ENCODE measurements at regions not wholly inside any gene's neighbourhood (a gene's known extent, or its start where the extent isn't known, plus 50 kb on each side); places are given as distances from the start of the nearest gene placed in this dataset.
A peak's percentile ranks its signal among the peaks of the same experiment; 100 is the strongest.

DNA sequence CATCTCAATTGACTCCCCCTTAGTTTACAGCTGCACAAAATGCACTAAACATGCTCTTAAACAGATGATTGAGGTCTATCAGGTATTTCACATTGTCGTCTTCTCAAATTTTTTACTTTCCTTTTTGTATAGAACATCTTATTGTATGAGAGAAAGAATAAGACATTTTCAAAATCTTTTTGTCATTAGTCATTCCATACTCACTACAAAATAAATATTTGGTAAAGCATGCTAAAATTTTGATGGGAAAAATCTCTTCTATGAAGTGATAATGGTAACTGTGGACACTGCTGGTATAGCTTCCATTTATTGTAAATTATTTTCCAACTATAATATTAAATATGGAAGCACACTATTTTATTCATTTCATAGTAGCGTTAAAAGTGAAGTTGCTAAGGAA, 185.6 kb upstream of the FSTL5 start:
- Histone ChIP-seq H3K9ac (ENCODE audit: low read length) (no peak overlapping the region), H3K9me3 (ENCODE audit: insufficient read depth, low read length) (no peaks in the 10 kb centered on the region), H2AFZ (ENCODE audit: low read depth, low read length) (0 out of 2 replicates have a peak overlapping the region, but pooled peaks have one; percentile 6), H3K4me3 (ENCODE audit: low read length) (no peak overlapping the region), H3K27me3 (ENCODE audit: low read depth, low read length) (no peaks in the 10 kb centered on the region), H3K4me2 (ENCODE audit: low read length) (no peak overlapping the region), H4K20me1 (ENCODE audit: insufficient read depth, low read length) (no peaks in the 10 kb centered on the region), H3K27ac (ENCODE audit: low read length) (no peak overlapping the region), H3K36me3 (replicated peaks; ENCODE audit: low read depth, low read length) (no peaks in the 10 kb centered on the region), H3K4me1 (ENCODE audit: low read length) (peaks cover 6% of the 10 kb centered on the region; the same call in 1 of the 2 replicates), H3K79me2 (ENCODE audit: low read length) (no peaks in the 10 kb centered on the region)
- no peak for TF ChIP-seq EZH2phosphoT487 (IDR thresholded peaks at IDR 0.05; ENCODE audit: low read depth)
- TF ChIP-seq, protein P1, sequence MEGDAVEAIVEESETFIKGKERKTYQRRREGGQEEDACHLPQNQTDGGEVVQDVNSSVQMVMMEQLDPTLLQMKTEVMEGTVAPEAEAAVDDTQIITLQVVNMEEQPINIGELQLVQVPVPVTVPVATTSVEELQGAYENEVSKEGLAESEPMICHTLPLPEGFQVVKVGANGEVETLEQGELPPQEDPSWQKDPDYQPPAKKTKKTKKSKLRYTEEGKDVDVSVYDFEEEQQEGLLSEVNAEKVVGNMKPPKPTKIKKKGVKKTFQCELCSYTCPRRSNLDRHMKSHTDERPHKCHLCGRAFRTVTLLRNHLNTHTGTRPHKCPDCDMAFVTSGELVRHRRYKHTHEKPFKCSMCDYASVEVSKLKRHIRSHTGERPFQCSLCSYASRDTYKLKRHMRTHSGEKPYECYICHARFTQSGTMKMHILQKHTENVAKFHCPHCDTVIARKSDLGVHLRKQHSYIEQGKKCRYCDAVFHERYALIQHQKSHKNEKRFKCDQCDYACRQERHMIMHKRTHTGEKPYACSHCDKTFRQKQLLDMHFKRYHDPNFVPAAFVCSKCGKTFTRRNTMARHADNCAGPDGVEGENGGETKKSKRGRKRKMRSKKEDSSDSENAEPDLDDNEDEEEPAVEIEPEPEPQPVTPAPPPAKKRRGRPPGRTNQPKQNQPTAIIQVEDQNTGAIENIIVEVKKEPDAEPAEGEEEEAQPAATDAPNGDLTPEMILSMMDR (IDR thresholded peaks at IDR 0.05; ENCODE audit: low read depth, low read length), result no peak

DNA sequence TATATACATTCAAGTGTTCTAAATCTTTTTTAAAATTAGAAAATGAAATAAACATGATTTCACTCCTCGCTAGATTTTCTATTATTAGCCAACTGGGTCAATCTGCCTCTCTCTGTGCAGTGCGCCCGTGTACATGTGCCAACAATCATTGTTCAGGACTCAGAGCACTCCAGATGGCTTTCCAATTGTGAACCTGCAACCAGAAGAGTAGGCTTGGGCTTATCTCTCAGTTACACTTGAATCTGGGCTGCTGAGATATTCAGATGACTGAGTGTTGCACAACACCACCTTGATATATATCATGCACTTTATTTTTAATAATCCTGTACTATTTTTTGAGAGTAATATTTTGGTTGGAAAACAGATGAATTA, 184.0 kb upstream of the FSTL5 start:
- Histone ChIP-seq H3K9me3 (ENCODE audit: insufficient read depth, low read length) (no peaks in the 10 kb centered on the region), H3K27ac (ENCODE audit: low read length) (no peak overlapping the region), H3K36me3 (replicated peaks; ENCODE audit: low read depth, low read length) (no peaks in the 10 kb centered on the region), H3K79me2 (ENCODE audit: low read length) (no peaks in the 10 kb centered on the region), H4K20me1 (ENCODE audit: insufficient read depth, low read length) (no peaks in the 10 kb centered on the region), H3K4me3 (ENCODE audit: low read length) (no peak overlapping the region), H3K4me2 (ENCODE audit: low read length) (no peak overlapping the region), H3K9ac (ENCODE audit: low read length) (no peak overlapping the region), H3K27me3 (ENCODE audit: low read depth, low read length) (no peaks in the 10 kb centered on the region), H2AFZ (ENCODE audit: low read depth, low read length) (no peak overlapping the region), H3K4me1 (ENCODE audit: low read length) (peaks cover 6% of the 10 kb centered on the region; the same call in 1 of the 2 replicates)
- TF ChIP-seq, protein P1 (IDR thresholded peaks at IDR 0.05; ENCODE audit: low read depth, low read length), result no peak
- TF ChIP-seq EZH2phosphoT487 (IDR thresholded peaks at IDR 0.05; ENCODE audit: low read depth), result no peak

GRCh38 chr4:162347156-162347841, 183.5 kb upstream of the FSTL5 start:
- Histone ChIP-seq H4K20me1 (ENCODE audit: insufficient read depth, low read length) (no peaks in the 10 kb centered on the region), H3K36me3 (replicated peaks; ENCODE audit: low read depth, low read length) (no peaks in the 10 kb centered on the region), H3K4me2 (ENCODE audit: low read length) (peak overlapping the region; percentile 9; the same call in 1 of the 2 replicates), H3K27ac (ENCODE audit: low read length) (no peak overlapping the region), H3K9me3 (ENCODE audit: insufficient read depth, low read length) (no peaks in the 10 kb centered on the region), H3K27me3 (ENCODE audit: low read depth, low read length) (no peaks in the 10 kb centered on the region), H3K9ac (ENCODE audit: low read length) (no peak overlapping the region), H3K4me3 (ENCODE audit: low read length) (no peak overlapping the region), H3K79me2 (ENCODE audit: low read length) (no peaks in the 10 kb centered on the region), H2AFZ (ENCODE audit: low read depth, low read length) (no peak overlapping the region; the same call in 1 of the 2 replicates), H3K4me1 (ENCODE audit: low read length) (peaks cover 6% of the 10 kb centered on the region; the same call in 1 of the 2 replicates)
- TF ChIP-seq EZH2phosphoT487 (IDR thresholded peaks at IDR 0.05; ENCODE audit: low read depth), result no peak
- TF ChIP-seq, protein P1 (IDR thresholded peaks at IDR 0.05; ENCODE audit: low read depth, low read length), result no peak

- Histone ChIP-seq H3K4me1 (ENCODE audit: low read length) (peaks cover 6% of the 10 kb centered on the region; the same call in 1 of the 2 replicates), H3K27me3 (ENCODE audit: low read depth, low read length) (no peaks in the 10 kb centered on the region), H3K9me3 (ENCODE audit: insufficient read depth, low read length) (no peaks in the 10 kb centered on the region), H3K36me3 (replicated peaks; ENCODE audit: low read depth, low read length) (no peaks in the 10 kb centered on the region), H3K79me2 (ENCODE audit: low read length) (no peaks in the 10 kb centered on the region), H3K4me2 (ENCODE audit: low read length) (no peak overlapping the region), H3K27ac (ENCODE audit: low read length) (no peak overlapping the region), H3K9ac (ENCODE audit: low read length) (no peak overlapping the region), H2AFZ (ENCODE audit: low read depth, low read length) (no peak overlapping the region), H3K4me3 (ENCODE audit: low read length) (no peak overlapping the region), H4K20me1 (ENCODE audit: insufficient read depth, low read length) (no peaks in the 10 kb centered on the region)
- no peak for TF ChIP-seq EZH2phosphoT487 (IDR thresholded peaks at IDR 0.05; ENCODE audit: low read depth)
- TF ChIP-seq, protein P1 (IDR thresholded peaks at IDR 0.05; ENCODE audit: low read depth, low read length), result no peak
These were observed 180.2 kb upstream of the FSTL5 start for GRCh38 chr4:162343967-162344366.
